GM06990 (cell line): ENCODE measurements at regions not wholly inside any gene's neighbourhood (a gene's known extent, or its start where the extent isn't known, plus 50 kb on each side); places are given as distances from the start of the nearest gene placed in this dataset.

Source experiments
- DNase-seq: peaks from one replicate; pipeline ENCODE4 v3.0.0-alpha.2; 2011; ENCODE audit not compliant: insufficient read length; ENCODE audit errors: extremely low read depth
- H3K27me3 ChIP-seq: replicated peaks from 2 replicates; pipeline ENCODE4 v1.6.0; 2011; ENCODE audit warnings: low read length; ENCODE audit not compliant: control insufficient read depth, insufficient read depth
- H3K36me3 ChIP-seq: 2 replicates; pipeline ENCODE4 v1.5.1; 2011; ENCODE audit warnings: low read length; ENCODE audit not compliant: control insufficient read depth, insufficient read depth
- H3K4me3 ChIP-seq: replicated peaks from 2 replicates; pipeline ENCODE4 v1.5.1; 2011; ENCODE audit warnings: low read depth, mild to moderate bottlenecking, control low read depth, low read length
- TF ChIP-seq, protein P1 (sequence below): IDR thresholded peaks from 2 replicates; pipeline ENCODE4 v1.5.1; 2011; ENCODE audit warnings: low read length, control low read depth, mild to moderate bottlenecking, inconsistent platforms; ENCODE audit not compliant: insufficient read depth, poor library complexity, severe bottlenecking

DNA sequence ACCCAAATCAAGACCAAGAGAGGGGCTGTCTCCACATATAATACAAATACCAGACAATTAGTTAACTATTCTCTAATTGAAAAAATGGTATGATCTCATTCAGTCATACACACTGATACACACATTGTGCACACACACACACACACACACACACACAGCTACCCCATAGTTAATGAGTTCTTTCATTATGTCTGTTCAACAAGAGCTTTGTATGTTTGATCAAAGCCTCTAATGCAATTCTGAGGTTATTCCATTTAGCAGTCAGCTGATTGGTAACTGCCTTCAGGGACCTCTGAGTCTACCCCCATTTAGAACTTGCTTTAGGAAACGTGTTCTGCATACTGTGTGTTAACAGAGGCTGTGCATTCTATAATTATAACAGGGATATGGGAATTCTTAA is 741.4 kb upstream of the LRRTM4 start:
- no peak for DNase-seq
- TF ChIP-seq, protein P1, sequence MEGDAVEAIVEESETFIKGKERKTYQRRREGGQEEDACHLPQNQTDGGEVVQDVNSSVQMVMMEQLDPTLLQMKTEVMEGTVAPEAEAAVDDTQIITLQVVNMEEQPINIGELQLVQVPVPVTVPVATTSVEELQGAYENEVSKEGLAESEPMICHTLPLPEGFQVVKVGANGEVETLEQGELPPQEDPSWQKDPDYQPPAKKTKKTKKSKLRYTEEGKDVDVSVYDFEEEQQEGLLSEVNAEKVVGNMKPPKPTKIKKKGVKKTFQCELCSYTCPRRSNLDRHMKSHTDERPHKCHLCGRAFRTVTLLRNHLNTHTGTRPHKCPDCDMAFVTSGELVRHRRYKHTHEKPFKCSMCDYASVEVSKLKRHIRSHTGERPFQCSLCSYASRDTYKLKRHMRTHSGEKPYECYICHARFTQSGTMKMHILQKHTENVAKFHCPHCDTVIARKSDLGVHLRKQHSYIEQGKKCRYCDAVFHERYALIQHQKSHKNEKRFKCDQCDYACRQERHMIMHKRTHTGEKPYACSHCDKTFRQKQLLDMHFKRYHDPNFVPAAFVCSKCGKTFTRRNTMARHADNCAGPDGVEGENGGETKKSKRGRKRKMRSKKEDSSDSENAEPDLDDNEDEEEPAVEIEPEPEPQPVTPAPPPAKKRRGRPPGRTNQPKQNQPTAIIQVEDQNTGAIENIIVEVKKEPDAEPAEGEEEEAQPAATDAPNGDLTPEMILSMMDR, result no peak
- no peak overlapping the region for H3K4me3 ChIP-seq
- no peaks in the 10 kb centered on the region for H3K36me3 ChIP-seq
- H3K27me3 ChIP-seq, result no peaks in the 10 kb centered on the region

DNA sequence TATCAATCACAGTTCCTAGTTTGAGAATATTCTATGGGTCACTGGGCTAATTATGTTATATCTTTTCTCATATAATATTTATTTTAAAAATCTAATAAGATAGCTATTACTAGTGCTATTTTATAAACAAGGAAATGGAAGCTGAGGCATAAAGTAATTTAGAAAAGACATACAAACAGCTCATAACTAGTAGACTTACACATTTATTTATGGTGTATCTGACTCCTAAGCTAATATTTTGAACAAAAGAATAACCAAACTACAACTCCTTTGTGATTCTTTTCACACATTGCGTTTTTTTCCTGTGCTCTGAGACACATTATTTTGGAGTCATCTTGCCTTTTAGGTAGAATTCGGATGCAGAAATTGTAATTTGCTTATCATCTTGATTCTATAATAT is 742.0 kb upstream of the LRRTM4 start:
- H3K36me3 ChIP-seq, result no peaks in the 10 kb centered on the region
- no peak overlapping the region for H3K4me3 ChIP-seq
- TF ChIP-seq, protein P1, result no peak
- DNase-seq, result no peak
- no peaks in the 10 kb centered on the region for H3K27me3 ChIP-seq

DNA sequence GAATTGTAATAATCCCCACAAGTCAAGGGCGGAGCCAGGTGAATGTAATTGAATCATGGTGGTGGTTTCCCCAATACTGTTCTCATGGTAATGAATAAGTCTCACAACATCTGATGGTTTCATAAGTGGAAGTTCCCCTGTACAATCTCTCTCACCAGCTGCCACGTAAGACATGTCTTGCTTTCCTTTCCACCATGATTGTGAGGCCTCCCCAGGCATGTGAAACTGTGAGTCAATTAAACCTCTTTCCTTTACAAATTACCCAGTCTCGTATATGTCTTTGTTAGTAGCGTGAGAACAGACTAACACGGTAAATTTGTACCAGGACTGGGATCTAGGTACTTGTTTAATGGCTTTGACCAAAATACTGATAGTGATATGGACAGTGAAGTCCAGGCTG is 744.3 kb upstream of the REG3G start:
- Histone ChIP-seq H3K4me3 (no peak overlapping the region), H3K27me3 (no peaks in the 10 kb centered on the region), H3K36me3 (no peaks in the 10 kb centered on the region)
- no peak for DNase-seq
- TF ChIP-seq, protein P1, result no peak

DNA sequence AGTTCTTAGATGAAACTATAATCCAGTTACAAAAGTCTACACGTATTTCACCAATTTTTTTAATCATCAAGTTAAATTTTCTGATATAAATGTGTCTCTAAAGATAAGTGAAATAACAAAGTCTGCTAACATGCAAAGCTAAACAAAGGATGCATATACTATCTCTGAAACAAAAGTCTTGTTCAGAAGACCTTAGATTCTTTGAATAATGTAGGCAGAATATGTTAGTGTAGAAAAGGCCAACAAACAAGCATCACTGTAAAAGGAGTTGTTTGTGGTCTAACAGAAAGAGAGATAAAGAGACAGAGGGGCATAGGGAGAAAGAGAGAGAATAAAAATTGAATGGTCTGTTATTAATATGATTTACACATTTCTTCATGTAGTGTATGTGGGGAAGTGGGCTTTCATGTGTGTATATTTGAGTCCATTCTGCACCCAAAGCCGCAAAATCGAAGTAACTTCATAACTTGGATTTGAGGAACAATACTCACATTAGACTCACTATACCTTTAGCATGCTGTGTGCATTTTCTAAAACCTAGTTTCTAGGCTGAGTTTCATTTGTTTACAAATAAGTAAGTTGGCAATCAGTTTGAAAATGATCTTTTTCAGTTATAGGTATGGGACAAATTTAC is 734.8 kb upstream of the REG3G start:
- TF ChIP-seq, protein P1, result no peak
- Histone ChIP-seq H3K27me3 (no peaks in the 10 kb centered on the region), H3K36me3 (no peaks in the 10 kb centered on the region), H3K4me3 (no peak overlapping the region)
- DNase-seq, result no peak

DNA sequence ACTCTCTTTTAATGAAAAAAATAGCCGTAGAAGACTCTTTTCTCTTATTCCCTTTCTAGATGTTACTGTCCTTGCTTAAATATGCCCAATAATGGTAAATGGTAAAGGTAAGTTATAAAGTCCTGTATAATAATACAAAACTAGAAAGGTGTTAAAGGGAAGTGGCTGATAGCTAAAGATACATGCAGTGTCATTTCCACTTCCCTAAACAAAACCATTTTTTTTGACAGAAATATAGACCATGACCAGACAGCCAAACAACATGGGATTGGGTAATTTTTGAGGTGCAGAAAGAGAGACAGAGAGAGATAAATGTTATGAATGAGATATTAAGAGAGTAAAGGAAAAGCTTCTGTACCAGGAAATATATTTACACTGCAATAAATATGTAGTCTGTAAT is 731.7 kb upstream of the REG3G start:
- TF ChIP-seq, protein P1, result no peak
- H3K27me3 ChIP-seq, result no peaks in the 10 kb centered on the region
- no peaks in the 10 kb centered on the region for H3K36me3 ChIP-seq
- DNase-seq, result no peak
- no peak overlapping the region for H3K4me3 ChIP-seq
